Esophagus squamous epithelium (tissue), 5 donors: ENCODE measurements at regions not wholly inside any gene's neighbourhood (a gene's known extent, or its start where the extent isn't known, plus 50 kb on each side); places are given as distances from the start of the nearest gene placed in this dataset.
"Not testable (repeated sequence)": the region's sequence is repeated elsewhere in the genome, so short reads cannot be mapped to it uniquely, and the experiment has no call there.

Experiments
- DNase-seq: peaks from one replicate; lab custom pipeline; 2025; lab: John Stamatoyannopoulos, UW
- H3K27ac ChIP-seq, 4 donors: fragments of 200-600 bp; sonication (generic); one replicate each; pipeline ENCODE4 v1.5.1; 2016 to 2019; ENCODE audit warnings: mild to moderate bottlenecking in 1 of 4
- H3K27me3 ChIP-seq, 4 donors: fragments of 200-600 bp; sonication (generic); 1 replicate in 3 of 4; 2 replicates in 1 of 4; pipeline versions ENCODE4 v1.5.1 to v1.6.0; 2017 to 2021; ENCODE audit warnings: antibody characterized with exemption in 1 of 4
- H3K36me3 ChIP-seq, 3 donors: fragments of 200-600 bp; sonication (generic); one replicate each; pipeline ENCODE4 v1.5.1; 2016 to 2019
- H3K4me1 ChIP-seq, 3 donors: fragments of 200-600 bp; sonication (generic); one replicate each; pipeline ENCODE4 v1.5.1; 2017 to 2019
- H3K4me3 ChIP-seq, 4 donors: fragments of 200-600 bp; sonication (generic); 1 replicate in 3 of 4; 2 replicates in 1 of 4; pipeline ENCODE4 v1.5.1; 2016 to 2019; ENCODE audit warnings: mild to moderate bottlenecking in 2 of 4, moderate library complexity in 1 of 4
- H3K9me3 ChIP-seq, 3 donors: fragments of 200-600 bp; sonication (generic); one replicate each; pipeline ENCODE4 v1.5.1; 2016 to 2019
- POLR2A ChIP-seq, 4 donors: fragments of 450-650 bp; IDR thresholded peaks; one replicate each; pipeline ENCODE4 v1.6.1; 2017; ENCODE audit warnings: antibody characterized with exemption in 4 of 4, mild to moderate bottlenecking in 4 of 4, moderate library complexity in 3 of 4
- WGBS, 2 donors: methylation state at CpG; one replicate each; pipeline ENCODE4 v1.1.5; 2018; 5-methylcytosine and 5-hydroxymethylcytosine counted together
- intact Hi-C: fragments of 100-400 bp; cut with DNase I; formaldehyde crosslinking; loops from one replicate; pipeline ENCODE4 v1.15.0; 2022
- TF ChIP-seq, protein P1 (sequence below), 6 experiments: fragments of 450-650 bp in 4 of 6; fragments of 200-600 bp in 2 of 6; sonication (generic) in 2 of 6; IDR thresholded peaks; one replicate each; pipeline ENCODE4 v1.5.1; 2016 to 2019; ENCODE audit warnings: antibody characterized with exemption in 6 of 6, mild to moderate bottlenecking in 4 of 6, moderate library complexity in 4 of 6
- donor health status: DM: yes; HTN: yes; CAD: no.

DNA sequence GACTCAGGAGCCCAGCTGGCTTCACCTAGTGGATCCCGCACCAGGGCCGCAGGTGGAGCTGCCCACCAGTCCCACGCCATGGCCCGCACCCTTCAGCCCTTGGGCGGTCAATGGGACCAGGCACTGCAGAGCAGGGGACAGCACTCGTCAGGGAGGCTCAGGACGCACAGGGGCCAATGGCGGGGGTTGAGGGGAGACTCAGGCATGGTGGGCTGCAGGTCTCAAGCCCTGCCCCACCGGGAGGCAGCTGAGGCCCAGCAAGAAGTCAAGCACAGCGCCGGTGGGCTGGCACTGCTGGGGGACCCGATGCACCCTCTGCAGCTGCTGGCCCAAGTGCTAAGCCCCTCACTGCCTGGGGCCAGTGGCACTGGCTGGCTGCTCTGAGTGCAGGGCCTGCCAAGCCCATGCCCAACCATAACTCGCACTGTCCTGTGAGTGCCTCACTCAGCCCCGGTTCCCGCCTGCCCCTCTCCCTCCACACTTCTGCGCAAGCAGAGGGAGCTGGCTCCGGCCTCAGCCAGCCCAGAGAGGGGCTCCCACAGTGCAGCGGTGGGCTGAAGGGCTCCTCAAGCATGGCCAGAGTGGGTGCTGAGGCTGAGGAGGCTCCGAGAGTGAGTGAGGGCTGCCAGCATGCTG, 111.7 kb upstream of the PGR start:
- no peak for DNase-seq
- Histone ChIP-seq H3K9me3 (no peaks in the 10 kb centered on the region), H3K4me3 (no peak overlapping the region), H3K27ac (no peak overlapping the region), H3K4me1 (no peaks in the 10 kb centered on the region), H3K36me3 (no peaks in the 10 kb centered on the region), H3K27me3 (no peaks in the 10 kb centered on the region)
- intact Hi-C loops = no loop called here
- TF ChIP-seq, protein P1, sequence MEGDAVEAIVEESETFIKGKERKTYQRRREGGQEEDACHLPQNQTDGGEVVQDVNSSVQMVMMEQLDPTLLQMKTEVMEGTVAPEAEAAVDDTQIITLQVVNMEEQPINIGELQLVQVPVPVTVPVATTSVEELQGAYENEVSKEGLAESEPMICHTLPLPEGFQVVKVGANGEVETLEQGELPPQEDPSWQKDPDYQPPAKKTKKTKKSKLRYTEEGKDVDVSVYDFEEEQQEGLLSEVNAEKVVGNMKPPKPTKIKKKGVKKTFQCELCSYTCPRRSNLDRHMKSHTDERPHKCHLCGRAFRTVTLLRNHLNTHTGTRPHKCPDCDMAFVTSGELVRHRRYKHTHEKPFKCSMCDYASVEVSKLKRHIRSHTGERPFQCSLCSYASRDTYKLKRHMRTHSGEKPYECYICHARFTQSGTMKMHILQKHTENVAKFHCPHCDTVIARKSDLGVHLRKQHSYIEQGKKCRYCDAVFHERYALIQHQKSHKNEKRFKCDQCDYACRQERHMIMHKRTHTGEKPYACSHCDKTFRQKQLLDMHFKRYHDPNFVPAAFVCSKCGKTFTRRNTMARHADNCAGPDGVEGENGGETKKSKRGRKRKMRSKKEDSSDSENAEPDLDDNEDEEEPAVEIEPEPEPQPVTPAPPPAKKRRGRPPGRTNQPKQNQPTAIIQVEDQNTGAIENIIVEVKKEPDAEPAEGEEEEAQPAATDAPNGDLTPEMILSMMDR (IDR thresholded peaks at IDR 0.05) = no peak
- no peak for TF ChIP-seq POLR2A (IDR thresholded peaks at IDR 0.05)
- WGBS, 2 donors = 88 to 100% methylated on average over 1 of the region's 19 CpGs

GRCh38 chr11:101231207-101231834, 101.7 kb upstream of the PGR start:
- H3K27me3 ChIP-seq, DNase-seq, H3K27ac ChIP-seq, intact Hi-C loops, H3K36me3 ChIP-seq, H3K4me1 ChIP-seq, H3K4me3 ChIP-seq: not testable (repeated sequence)
- WGBS, 2 donors = 96% methylated on average over 5 of the region's 16 CpGs; no CpG with 5 or more reads in 1 of the 2 donors
- peaks cover 0 to 16% (median 0%) of the 10 kb centered on the region in 3 donors for H3K9me3 ChIP-seq

DNA sequence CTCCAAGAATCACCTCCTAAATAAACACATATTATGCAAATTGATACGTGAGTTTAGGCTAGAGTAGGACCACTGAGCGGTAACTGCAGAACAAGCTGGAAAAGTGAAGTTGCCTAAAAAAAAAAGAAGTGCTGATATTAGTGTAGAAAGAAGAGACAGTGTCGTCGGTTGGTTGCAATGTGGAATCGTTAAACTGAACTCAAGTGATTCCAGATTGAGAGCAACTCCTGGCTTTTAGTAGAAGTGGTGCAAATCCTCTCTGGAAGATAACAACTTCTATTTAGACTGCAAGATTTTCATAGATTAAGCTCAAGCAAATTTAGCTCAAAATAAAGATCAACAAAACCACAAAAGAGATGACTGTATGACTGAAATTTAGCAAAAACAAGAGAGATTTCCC, 97.0 kb upstream of the PGR start:
- TF ChIP-seq, protein P1 (IDR thresholded peaks at IDR 0.05) = no peak
- no peak for TF ChIP-seq POLR2A (IDR thresholded peaks at IDR 0.05)
- intact Hi-C loops = no loop called here
- no peak for DNase-seq
- WGBS, 2 donors = 61 to 88% methylated on average over 5 of the region's 5 CpGs
- Histone ChIP-seq H3K4me3 (no peak overlapping the region), H3K9me3 (peaks cover 0 to 23% (median 0%) of the 10 kb centered on the region in 3 donors), H3K36me3 (no peaks in the 10 kb centered on the region), H3K4me1 (no peaks in the 10 kb centered on the region), H3K27ac (no peak overlapping the region), H3K27me3 (no peaks in the 10 kb centered on the region)

GRCh38 chr11:101224221-101224620, 94.6 kb upstream of the PGR start:
- 83% methylated on average over 2 of the region's 2 CpGs; no CpG with 5 or more reads in 1 of the 2 donors for WGBS, 2 donors
- no peaks in the 10 kb centered on the region for H3K4me1 ChIP-seq
- H3K9me3 ChIP-seq = peaks cover 0 to 31% (median 0%) of the 10 kb centered on the region in 3 donors
- H3K36me3 ChIP-seq = no peaks in the 10 kb centered on the region
- no peak for DNase-seq
- TF ChIP-seq, protein P1 (IDR thresholded peaks at IDR 0.05) = no peak
- TF ChIP-seq POLR2A (IDR thresholded peaks at IDR 0.05) = no peak
- no peak overlapping the region for H3K27ac ChIP-seq
- no peaks in the 10 kb centered on the region for H3K27me3 ChIP-seq
- H3K4me3 ChIP-seq = no peak overlapping the region
- intact Hi-C loops = no loop called here

DNA sequence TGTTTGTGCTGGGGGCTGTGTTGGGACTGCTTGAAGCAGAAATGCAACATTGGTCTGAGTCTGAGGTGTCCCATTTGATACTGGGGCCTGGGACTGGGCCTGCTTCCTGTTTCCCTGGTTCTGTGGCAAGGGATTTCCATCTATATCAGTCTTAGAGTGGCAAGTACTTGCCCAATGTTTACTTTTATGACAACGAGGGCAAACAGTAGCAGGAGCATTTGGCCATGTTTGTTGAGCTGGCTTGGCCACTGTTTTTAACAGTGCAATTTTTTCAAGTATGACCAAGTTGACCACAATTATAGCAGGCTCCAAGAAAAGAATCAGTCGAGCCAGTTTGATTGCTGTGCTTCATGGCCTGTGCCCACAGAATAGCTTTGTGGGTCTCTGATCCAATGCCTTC, 88.5 kb upstream of the PGR start:
- H3K27me3 ChIP-seq, intact Hi-C loops, H3K27ac ChIP-seq, H3K36me3 ChIP-seq, H3K4me1 ChIP-seq, H3K4me3 ChIP-seq, DNase-seq: not testable (repeated sequence)
- peaks cover 0 to 22% (median 0%) of the 10 kb centered on the region in 3 donors for H3K9me3 ChIP-seq
- WGBS, 2 donors = 30 to 60% methylated on average over 1 to 2 of the region's 2 CpGs

- H3K36me3 ChIP-seq, H3K4me3 ChIP-seq, DNase-seq, H3K4me1 ChIP-seq, intact Hi-C loops, H3K27ac ChIP-seq, H3K27me3 ChIP-seq: not testable (repeated sequence)
- peaks cover 0 to 28% (median 0%) of the 10 kb centered on the region in 3 donors for H3K9me3 ChIP-seq
- WGBS, 2 donors = 81 to 89% methylated on average over 1 of the region's 1 CpG
Observed at GRCh38 chr11:101216091-101216490, 86.5 kb upstream of the PGR start.
